Lung (tissue), 11 donors: ENCODE measurements at regions not wholly inside any gene's neighbourhood (a gene's known extent, or its start where the extent isn't known, plus 50 kb on each side); places are given as distances from the start of the nearest gene placed in this dataset.

Experiments used
- ATAC-seq: fragments of 200-7000 bp; cut with Tn5 transposase; one replicate; pipeline ENCODE4 v1.9.1; 2020; ENCODE audit warnings: moderate number of reproducible peaks; ENCODE audit not compliant: insufficient read depth, low FRiP score
- DNase-seq, 3 donors: peaks; one replicate each; pipeline ENCODE4 v3.0.0-alpha.2; 2013 to 2017
- H3K27ac ChIP-seq, 2 donors: one replicate each; pipeline ENCODE4 v1.5.1; 2013; ENCODE audit warnings: mild to moderate bottlenecking in 2 of 2, moderate library complexity in 2 of 2, control low read depth in 1 of 2, inconsistent platforms in 1 of 2, low read depth in 1 of 2, low read length in 1 of 2
- H3K27me3 ChIP-seq, 3 donors: one replicate each; pipeline ENCODE4 v1.5.1; 2013; ENCODE audit warnings: low read length in 2 of 3; ENCODE audit not compliant: control insufficient read depth in 3 of 3, insufficient read depth in 3 of 3
- H3K36me3 ChIP-seq, 4 donors: one replicate each; pipeline ENCODE4 v1.5.1; 2013; ENCODE audit warnings: low read length in 4 of 4, mild to moderate bottlenecking in 1 of 4, moderate library complexity in 1 of 4; ENCODE audit not compliant: control insufficient read depth in 4 of 4, insufficient read depth in 4 of 4
- H3K4me1 ChIP-seq, 5 donors: one replicate each; pipeline ENCODE4 v1.5.1; 2013; ENCODE audit warnings: low read length in 5 of 5, mild to moderate bottlenecking in 2 of 5, moderate library complexity in 1 of 5; ENCODE audit not compliant: control insufficient read depth in 5 of 5, insufficient read depth in 5 of 5
- H3K4me3 ChIP-seq: one replicate; pipeline ENCODE4 v1.5.1; 2013; ENCODE audit warnings: mild to moderate bottlenecking, control low read depth, moderate library complexity
- H3K9ac ChIP-seq, 2 donors: one replicate each; pipeline ENCODE4 v1.5.1; 2013; ENCODE audit warnings: low read length in 2 of 2, control low read depth in 1 of 2; ENCODE audit not compliant: insufficient read depth in 1 of 2
- H3K9me3 ChIP-seq, 4 donors: one replicate each; pipeline ENCODE4 v1.5.1; 2013; ENCODE audit warnings: low read length in 3 of 4, mild to moderate bottlenecking in 1 of 4, moderate library complexity in 1 of 4; ENCODE audit not compliant: control insufficient read depth in 4 of 4, insufficient read depth in 3 of 4
- WGBS, 2 donors: extraction: QIAGEN DNeasy Blood & Tissue Kit; methylation state at CpG; one replicate each; pipeline ENCODE4 v1.1.7; 2013; 5-methylcytosine and 5-hydroxymethylcytosine counted together
- TF ChIP-seq, protein P1 (sequence below): IDR thresholded peaks from 2 replicates; pipeline ENCODE4 v1.5.1; 2012; ENCODE audit warnings: mild to moderate bottlenecking; ENCODE audit errors: control extremely low read depth, extremely low read depth
- donor health status: control.
- donor health status: control.
- donor health status: Bipolar disorder and iron deficiency.
- donor health status: healthy.
- donor health status: DM: yes; HTN: yes; CAD: no.

DNA sequence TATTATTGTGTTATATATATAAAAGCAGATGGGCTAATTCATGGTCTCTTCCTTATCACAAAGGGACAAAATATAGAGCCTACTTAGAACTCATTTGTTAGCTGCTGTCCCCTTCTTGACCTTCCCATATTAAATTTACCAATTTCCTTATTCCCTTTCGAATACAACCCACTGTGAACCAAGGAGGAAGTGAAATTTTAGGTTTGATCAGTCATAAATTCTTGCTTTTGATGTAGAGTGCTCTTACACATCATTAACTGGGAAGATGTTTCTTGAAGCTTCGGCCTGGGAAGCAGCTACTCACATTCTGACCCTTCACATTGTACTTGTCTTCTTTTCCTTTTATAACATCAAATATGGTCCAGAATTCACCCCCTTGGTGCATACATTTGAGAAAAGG lies 579.0 kb downstream of the LRFN5 start:
- H3K9ac ChIP-seq, result no peak overlapping the region
- no peak overlapping the region for H3K4me3 ChIP-seq
- no peaks in the 10 kb centered on the region for H3K9me3 ChIP-seq
- H3K27ac ChIP-seq, result no peak overlapping the region
- H3K36me3 ChIP-seq, result no peaks in the 10 kb centered on the region
- WGBS, 2 donors, result 43 to 47% methylated on average over 2 of the region's 2 CpGs
- no peak for DNase-seq
- no peaks in the 10 kb centered on the region for H3K4me1 ChIP-seq
- TF ChIP-seq, protein P1, sequence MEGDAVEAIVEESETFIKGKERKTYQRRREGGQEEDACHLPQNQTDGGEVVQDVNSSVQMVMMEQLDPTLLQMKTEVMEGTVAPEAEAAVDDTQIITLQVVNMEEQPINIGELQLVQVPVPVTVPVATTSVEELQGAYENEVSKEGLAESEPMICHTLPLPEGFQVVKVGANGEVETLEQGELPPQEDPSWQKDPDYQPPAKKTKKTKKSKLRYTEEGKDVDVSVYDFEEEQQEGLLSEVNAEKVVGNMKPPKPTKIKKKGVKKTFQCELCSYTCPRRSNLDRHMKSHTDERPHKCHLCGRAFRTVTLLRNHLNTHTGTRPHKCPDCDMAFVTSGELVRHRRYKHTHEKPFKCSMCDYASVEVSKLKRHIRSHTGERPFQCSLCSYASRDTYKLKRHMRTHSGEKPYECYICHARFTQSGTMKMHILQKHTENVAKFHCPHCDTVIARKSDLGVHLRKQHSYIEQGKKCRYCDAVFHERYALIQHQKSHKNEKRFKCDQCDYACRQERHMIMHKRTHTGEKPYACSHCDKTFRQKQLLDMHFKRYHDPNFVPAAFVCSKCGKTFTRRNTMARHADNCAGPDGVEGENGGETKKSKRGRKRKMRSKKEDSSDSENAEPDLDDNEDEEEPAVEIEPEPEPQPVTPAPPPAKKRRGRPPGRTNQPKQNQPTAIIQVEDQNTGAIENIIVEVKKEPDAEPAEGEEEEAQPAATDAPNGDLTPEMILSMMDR, result no peak
- ATAC-seq, result no peak
- H3K27me3 ChIP-seq, result no peaks in the 10 kb centered on the region

DNA sequence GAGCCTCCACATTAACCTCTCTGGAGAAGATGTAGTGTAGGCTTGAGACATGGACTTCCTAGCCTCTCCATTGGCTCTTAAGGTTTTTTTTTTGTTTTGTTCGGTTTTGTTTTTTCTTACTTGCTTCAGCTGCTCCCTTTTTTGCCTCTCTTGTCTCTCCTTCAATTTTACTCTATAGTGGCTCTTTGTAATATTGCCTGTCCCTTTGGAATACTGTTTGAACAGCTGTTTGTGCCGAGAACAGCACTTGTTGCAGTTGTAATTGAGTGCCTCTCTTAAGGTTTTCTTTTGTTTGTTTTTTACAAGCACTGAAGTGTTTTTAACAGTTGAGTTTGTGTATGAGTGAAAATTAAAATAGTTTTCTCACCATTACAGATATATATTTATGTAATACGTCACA lies 567.7 kb downstream of the LRFN5 start:
- H3K27me3 ChIP-seq, result no peaks in the 10 kb centered on the region
- 70 to 77% methylated on average over 3 of the region's 3 CpGs for WGBS, 2 donors
- TF ChIP-seq, protein P1, result no peak
- no peak for DNase-seq
- H3K9me3 ChIP-seq, result peaks cover 0 to 7% (median 0%) of the 10 kb centered on the region in 4 donors
- H3K9ac ChIP-seq, result no peak overlapping the region
- H3K4me1 ChIP-seq, result no peaks in the 10 kb centered on the region
- no peak for ATAC-seq
- no peak overlapping the region for H3K27ac ChIP-seq
- no peaks in the 10 kb centered on the region for H3K36me3 ChIP-seq
- no peak overlapping the region for H3K4me3 ChIP-seq

DNA sequence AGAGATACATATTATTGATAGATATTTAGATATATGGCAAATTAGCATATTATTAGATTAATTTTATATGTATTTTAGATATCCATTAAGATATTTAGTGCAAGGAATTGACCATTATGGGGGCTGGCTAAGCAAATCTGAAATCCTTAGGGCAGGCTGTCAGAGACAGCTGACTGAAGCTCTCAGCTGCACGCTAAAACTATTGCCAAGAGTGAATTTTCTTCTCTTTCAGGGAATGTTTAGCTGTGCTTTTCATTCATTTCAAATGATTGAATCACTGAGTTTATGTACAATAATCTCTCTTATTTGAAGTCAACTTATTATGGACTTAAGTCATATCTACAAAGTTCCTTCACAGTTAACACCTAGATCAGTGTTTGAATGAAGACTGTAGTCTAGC lies 566.5 kb downstream of the LRFN5 start:
- TF ChIP-seq, protein P1, result no peak
- peaks cover 0 to 7% (median 1%) of the 10 kb centered on the region in 4 donors for H3K9me3 ChIP-seq
- DNase-seq (no peak), ATAC-seq (no peak)
- no peaks in the 10 kb centered on the region for H3K4me1 ChIP-seq
- H3K9ac ChIP-seq, result no peak overlapping the region
- no peak overlapping the region for H3K27ac ChIP-seq
- H3K4me3 ChIP-seq, result no peak overlapping the region
- H3K27me3 ChIP-seq, result no peaks in the 10 kb centered on the region
- 80 to 84% methylated on average over 1 of the region's 1 CpG for WGBS, 2 donors
- no peaks in the 10 kb centered on the region for H3K36me3 ChIP-seq

DNA sequence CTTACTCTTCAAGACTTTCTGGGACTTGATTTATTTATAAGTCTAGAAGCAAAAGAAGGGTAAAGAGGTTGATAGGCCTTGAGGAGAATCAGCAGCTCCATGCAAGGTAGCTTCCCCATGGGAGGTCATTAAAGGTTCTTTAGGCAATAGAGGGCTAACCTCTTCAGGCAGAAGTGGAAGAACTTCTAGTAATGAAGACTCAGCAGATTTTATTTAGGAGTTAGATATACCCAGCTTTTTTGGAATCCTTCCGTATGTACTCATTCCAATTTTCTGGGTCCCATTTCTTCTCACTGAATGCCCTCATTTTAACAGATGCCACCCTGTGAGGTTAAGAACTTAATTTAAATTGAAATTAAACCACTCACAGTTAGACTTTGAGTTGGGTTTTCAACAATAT lies 565.6 kb downstream of the LRFN5 start:
- TF ChIP-seq, protein P1, result no peak
- Histone ChIP-seq H3K4me3 (no peak overlapping the region), H3K27ac (no peak overlapping the region), H3K36me3 (no peaks in the 10 kb centered on the region), H3K4me1 (no peaks in the 10 kb centered on the region), H3K9ac (no peak overlapping the region), H3K27me3 (no peaks in the 10 kb centered on the region), H3K9me3 (peaks cover 0 to 7% (median 2%) of the 10 kb centered on the region in 4 donors)
- 87 to 95% methylated on average over 1 of the region's 1 CpG for WGBS, 2 donors
- DNase-seq (no peak), ATAC-seq (no peak)
